ENCODE measurements at regions not wholly inside any gene's neighbourhood (a gene's known extent, or its start where the extent isn't known, plus 50 kb on each side); places are given as distances from the start of the nearest gene placed in this dataset.

- TF ChIP-seq CTCF (conservative IDR thresholded peaks at IDR 0.05; ENCODE audit: low read length) = no peak
- no peak for TF ChIP-seq EZH2phosphoT487 (IDR thresholded peaks at IDR 0.05; ENCODE audit: borderline replicate concordance, low read depth, low read length)
These were observed 245.0 kb upstream of the MGAT5 start for GRCh38 chr2:134008837-134009236.
